GM18517 (cell line): ENCODE measurements at regions not wholly inside any gene's neighbourhood (a gene's known extent, or its start where the extent isn't known, plus 50 kb on each side); places are given as distances from the start of the nearest gene placed in this dataset.
"Not testable (repeated sequence)": the region's sequence is repeated elsewhere in the genome, so short reads cannot be mapped to it uniquely, and the experiment has no call there.

Source experiments
- ATAC-seq: cut with Tn5 transposase; IDR thresholded peaks from one replicate; pipeline ENCODE4 v1.9.1; 2021; ENCODE audit warnings: mild to moderate bottlenecking, moderate library complexity; ENCODE audit not compliant: unreplicated experiment

DNA sequence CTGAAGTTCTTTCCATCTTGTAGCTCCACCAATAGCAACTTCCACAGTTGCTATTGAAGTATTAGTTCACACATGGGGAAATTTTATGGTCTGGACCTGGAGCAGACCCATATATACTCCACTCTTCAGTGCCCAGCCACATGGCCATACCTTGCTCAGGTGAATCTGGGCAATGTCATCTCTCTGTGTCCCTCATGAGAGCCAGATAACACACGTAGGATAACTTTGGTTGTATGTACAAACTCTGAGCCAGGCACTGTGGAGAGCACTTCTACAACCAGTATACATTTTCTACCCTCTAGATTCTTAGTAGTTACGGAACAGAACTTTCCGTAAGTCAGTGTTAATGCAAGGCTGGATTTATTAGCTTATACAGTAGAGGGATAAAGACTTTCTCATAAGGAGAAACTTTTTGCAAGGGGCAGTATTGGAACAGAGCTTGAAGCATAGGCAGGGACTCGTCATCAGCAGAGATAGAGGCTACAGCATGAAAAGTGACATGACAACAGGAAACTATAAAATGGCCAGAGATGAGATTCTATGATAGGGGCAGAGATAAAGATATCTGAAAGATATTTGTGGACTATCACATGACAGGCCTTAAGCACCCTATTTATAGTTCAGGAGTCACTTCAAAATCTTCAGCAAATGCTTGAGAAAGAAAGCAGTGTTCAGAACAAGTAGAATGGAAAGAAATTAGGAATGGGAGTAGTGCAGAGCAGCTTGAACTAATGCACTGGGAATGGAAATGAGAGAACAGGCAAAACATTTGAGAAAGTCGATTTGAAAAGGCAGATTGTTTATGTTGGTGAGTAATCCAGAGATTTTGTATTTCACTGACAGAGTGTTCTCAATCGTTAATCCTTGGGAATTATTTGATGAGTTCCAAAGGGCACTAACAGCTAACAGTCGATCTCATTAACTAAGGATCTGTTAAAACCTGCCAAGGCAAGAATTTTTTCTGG, 481.8 kb downstream of the USP25 start:
- no peak for ATAC-seq

DNA sequence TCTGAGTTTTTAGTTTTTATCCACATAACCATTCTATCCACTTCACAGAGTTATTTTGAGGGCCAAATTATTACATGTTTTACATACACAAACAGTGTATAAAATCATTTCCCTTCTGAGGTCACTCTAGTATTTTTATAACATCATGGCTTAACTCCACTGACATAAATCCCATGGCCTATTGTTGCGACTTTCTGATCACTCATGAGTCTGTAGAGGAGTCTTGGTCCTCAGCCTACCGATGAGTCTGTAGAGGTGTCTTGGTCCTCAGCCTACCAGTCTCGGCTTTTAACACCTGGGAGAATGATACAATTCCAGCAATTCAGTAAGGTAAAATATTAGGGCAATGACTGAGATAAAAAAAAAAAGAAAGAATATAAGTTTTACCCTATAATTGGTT, 483.7 kb downstream of the USP25 start:
- ATAC-seq = no peak

DNA sequence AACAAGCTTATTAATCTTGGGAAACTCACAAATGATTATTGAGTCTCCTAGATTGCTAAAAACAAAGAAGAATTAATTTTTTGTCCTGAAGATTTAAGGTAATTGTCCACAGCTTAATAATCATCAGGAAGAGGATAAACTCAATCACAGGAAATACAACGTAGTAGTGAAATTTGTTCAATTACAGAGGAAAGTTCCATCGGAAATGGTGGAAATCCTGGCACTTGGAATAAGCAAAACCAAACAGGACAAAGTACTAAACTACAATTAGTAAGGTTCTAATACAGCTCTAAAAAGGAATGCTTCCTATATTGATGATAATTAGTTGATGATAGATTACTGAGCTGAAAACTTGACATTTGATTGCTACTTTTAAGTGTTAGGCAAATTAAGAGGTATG, 485.4 kb downstream of the USP25 start:
- no peak for ATAC-seq

DNA sequence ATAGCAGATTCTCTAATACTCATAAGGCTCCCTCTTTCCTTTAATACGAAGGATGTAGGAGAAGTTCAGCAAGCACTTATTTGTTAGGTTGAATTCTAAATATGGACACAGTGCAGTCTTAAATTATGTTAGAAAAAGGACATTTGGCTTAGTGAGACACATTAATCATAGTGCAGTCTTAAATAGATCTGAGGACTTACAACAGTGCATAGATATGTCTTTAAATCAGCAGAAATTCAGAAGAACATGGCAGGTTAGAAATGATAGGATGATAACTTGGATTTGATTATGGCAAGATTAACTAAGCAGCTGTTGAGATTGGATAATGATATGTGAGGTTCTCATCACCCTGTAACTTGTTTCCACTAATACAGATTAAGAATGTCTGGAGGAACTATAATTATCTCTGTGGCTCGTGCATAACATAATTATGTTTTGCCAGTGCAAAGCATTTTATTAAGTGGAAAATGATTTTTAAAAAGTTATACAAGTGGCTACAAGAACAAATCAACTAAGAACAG, 485.9 kb downstream of the USP25 start:
- no peak for ATAC-seq

DNA sequence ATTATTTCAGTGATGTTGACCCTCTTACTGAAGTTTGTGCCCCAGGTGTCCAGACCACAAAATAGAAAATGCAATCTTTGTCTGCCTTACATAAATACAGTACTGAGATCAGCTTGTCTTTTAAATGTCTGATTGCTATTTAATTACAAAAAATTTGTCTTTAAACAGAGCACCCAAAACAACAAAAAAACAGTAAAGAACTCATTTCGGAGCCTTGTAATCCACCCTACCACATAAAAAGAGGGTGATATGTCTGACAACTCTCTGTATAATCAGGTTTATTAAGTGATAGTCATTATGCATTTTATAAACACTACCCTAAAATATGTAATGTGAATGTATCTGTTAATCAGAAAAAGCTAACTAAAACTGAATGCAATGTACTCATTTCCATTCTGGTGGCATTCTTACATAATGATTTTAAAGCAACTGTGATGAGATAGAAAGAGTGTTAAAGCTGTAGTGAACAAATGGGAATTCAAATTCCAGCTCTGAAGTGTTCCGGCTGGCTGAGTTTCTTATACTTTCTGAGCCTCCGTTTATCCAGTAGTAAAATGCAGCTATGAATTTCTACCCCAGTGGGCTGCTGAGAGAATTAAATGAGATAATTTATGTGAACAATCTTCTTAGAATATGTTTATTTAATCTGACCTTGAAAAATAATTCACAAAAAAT, 486.6 kb downstream of the USP25 start:
- no peak for ATAC-seq

DNA sequence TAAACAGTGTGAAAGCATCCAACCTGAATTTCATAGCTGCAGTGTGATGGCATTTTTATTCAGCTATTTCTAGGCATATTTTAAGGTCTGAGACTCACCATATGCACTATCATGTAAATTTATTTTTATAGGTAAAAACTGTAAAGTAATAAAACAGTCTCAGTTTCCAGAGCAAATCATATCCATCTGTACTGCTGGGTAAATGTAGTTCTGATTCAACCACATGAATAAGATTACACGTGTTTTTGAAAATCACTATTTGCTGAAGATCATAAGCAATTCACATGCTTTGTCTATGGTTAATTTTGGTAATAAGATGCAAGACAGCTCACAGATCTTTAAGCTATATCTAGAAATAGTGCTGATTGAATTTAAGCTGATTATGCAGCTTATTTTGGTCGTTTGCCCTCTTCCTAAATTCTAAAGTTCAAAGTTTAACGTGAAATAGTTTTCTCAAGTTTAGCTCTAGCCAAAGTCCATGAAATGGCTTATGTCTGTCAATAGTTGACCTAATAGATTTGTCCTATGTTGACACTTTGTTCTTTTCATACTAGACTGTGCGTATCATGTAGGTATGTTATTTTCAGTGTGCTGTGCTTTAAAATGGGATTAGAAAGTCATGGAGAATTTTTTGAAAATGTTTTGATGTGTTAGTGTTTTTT, 489.0 kb downstream of the USP25 start:
- no peak for ATAC-seq

DNA sequence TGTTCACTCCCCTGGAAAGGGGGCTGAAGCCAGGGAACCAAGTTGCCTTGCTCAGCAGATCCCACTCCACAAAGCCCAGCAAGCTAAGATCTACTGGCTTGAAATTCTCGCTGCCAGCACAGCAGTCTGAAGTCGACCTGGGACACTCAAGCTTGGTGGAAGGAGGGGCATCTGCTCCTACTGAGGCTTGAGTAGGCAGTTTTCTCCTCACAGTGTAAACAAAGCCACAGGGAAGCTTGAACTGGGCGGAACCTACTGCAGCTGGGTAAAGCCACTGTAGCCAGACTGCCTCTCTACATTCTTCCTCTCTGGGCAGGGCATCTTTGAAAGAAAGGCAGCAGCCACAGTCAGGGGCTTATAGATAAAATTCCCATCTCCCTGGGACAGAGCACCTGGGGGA, 495.0 kb downstream of the USP25 start:
- not testable (repeated sequence) for ATAC-seq

DNA sequence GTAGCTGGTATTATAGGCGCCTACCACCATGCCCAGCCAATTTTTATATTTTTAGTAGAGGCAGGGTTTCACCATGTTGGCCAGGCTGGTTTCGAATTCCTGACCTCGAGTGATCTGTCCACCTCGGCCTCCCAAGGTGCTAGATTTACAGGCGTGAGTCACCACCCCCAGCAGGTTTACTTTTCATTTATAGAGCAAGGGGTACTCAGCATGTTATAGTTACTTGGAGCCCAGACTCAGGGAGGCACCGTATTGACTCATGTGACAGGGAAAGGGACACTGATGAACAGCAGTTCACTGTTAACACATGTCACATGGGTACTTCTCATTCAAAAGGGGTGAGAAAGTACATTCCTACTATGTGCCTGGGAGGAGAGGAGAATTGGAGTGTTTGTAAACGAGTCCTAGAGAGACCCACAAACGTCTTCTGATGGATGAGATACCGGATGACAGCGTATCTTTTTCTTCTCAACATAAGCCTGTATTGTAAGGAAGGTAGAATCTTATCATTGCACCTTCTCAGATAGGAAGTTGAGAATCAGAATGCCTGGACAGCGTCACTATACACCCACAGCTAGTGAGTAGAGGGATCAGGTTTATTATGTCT, 510.0 kb downstream of the USP25 start:
- no peak for ATAC-seq

DNA sequence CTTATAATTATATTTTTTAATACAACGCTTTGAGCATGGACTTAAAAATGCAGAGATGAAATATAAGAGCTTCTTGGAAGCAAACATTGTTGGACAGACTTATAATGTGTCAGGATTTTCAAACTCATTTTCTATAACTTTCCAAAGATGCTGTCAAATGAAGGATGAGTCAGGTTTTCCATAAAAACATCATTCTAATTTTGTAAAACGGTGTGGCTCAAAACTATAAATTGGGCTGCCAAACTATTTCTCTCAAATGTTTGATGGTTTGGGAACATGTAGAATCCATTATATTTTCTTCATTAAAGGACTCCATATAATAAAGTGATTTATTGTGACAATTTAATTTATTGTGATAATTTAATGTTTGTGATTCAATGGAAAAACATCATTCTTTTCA, 511.2 kb downstream of the USP25 start:
- no peak for ATAC-seq

DNA sequence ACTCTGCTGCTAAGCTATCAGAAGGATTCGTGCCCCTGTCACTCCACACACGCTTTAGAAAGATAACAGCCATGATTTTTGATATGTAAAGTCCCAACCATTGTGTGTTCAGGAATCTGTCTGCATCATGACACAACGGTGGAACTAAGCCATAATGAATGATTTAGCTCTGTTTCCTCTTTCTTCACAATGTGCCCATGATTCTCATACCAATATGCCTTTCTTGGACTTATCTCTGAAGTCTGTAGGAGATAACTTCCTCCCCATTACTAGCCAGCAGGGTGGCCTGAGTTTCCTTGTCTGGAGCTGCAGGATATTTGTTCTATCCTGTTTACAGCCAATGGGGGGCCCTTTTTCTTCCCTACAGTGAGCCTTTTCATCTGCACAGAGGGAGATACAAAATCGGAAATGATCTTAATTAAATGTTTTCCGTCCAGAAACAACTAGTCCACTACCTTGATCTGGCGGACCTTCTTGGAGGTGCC, 511.7 kb downstream of the USP25 start:
- ATAC-seq = no peak

DNA sequence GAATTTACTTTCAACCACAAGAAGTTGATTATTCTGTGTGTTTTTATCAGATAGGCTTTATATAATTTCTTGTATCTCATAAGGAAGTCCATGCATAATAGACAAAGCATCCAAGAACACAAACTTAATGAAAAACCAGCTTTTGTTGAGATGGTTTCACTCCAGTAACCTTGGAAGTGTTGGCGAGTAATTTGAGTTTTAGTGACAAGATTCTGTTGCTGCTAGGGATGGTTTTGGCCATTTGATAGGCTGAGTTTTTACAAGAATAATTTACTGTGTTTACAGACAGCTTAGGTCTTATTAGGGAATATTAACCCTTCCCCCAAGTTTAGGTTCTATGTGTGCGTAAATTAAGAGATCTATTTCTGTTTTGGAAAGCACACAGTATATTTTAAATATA, 513.6 kb downstream of the USP25 start:
- no peak for ATAC-seq

DNA sequence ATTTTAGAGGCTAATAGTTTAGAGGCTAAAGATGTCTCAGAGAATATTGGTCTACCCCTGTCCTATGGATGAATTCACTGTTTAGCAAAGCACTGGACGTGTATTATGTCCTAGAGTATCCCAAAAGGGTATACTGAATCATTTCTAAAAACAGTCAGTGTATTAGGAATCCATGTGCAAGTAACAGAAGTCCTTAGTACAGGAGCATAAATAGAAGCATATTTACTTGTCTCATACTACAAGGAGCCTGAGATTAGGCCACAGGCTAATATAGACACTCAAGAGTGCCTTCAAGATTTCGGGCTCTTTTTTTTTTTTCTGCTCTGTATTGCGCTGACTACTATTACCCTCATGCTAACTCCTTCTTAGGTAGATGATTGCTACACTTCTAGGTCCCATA, 518.9 kb downstream of the USP25 start:
- ATAC-seq = no peak

DNA sequence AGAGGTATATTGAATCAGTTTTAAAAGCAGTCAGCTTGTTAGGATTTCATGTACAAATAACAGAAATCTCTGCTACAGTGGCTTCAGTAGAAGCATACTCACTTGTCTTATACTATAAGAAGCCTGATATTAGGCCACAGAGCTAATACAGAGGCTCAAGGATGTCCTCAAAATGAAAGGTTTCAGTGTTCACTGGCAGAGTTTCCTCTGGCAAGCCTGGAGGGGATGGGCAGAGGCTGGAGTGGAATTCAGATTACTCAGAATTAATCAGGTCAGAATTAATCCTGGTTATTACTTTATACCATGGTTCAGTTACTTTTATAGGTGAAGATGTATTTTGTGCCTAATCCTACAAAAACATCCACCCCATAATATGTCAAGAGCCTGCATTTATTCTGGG, 520.5 kb downstream of the USP25 start:
- no peak for ATAC-seq

DNA sequence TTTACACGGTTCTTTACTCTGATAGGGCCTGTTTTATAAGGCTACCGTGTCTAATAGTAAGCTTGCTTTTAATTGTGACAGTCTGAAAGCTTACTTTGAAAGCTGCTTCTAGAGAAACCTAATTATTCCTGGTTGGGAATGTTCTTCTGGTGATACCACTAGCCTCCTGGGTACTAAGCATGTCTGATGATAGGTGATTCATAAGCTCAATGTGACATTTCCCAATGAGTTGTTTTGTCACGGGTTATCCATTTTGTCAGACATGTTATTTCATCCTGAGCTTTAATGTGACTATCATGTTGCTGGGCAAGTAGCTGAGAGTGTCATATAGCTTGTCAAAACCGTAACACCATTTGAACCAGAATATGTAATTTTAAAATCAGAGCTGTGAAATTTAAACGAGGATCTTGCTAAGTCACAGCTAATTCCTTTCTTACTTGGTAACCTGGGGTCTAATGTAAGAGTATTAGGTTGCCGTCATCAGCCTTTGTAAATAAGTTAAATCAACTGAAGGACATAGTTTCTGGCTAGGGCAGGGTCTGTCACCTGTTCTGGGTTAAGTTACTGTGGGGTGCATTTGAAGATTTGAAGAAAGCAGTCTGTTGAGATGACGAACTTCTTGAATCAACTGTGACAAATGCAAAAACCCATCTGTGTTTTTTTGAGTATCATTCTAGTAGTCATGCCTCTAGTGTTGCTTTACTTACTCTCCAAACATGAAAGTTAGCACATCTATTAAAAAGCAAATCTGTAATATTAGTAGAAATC, 529.2 kb downstream of the USP25 start:
- ATAC-seq = no peak

DNA sequence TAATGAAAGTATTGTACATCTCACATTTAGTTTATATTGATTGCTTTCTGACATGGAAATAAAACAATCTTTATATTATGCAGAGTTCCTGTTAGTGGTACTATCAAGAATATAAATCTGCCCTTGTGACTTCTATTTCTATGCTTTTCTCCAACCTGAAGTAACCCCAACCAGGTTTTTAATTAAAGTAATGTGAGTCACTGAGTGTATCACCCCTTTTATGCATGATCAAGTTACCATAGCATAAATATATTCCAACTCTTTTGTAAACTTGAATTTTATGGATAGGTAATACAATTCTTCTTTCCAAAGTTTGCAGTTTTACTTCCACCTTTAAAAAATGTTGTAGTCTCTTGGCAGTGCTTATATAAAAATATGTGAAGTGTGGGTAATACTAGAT, 532.3 kb downstream of the USP25 start:
- no peak for ATAC-seq

DNA sequence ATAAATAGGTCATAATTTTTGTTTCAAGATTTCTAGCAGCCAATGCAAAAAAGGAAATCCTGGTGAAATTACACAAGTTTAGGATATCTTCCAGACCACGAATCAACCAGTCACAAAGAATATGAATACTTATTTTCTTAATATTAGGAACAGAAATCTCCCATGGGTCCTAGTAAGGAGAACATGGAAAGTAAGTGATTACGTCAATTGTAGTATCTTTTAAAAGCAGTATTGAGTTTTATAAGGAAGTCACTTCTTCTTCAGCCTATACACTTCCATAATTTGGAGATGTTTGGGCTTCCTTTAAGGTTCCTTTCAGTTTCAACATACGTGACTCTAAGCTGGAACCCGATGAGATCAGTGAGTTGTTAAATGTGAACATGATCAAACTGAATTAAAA, 534.5 kb downstream of the USP25 start:
- ATAC-seq = no peak

DNA sequence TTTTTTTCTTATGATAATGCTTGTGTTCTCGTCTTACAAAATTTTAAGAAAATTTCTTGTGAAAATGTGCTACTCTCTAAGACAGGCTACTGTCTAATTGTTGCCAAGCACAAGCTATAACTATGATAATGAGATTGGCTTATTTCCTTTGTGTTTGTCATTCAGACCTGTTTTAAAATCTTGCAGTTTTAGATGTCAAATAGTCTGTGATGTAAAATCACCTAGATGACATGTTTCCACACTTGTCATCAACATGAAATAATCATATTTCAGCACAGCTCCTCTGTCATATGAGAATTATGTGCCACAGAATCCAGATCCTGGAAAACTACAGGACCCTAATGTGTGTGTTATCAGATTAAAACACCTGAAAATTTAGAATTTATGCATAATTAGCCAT, 539.7 kb downstream of the USP25 start:
- no peak for ATAC-seq

DNA sequence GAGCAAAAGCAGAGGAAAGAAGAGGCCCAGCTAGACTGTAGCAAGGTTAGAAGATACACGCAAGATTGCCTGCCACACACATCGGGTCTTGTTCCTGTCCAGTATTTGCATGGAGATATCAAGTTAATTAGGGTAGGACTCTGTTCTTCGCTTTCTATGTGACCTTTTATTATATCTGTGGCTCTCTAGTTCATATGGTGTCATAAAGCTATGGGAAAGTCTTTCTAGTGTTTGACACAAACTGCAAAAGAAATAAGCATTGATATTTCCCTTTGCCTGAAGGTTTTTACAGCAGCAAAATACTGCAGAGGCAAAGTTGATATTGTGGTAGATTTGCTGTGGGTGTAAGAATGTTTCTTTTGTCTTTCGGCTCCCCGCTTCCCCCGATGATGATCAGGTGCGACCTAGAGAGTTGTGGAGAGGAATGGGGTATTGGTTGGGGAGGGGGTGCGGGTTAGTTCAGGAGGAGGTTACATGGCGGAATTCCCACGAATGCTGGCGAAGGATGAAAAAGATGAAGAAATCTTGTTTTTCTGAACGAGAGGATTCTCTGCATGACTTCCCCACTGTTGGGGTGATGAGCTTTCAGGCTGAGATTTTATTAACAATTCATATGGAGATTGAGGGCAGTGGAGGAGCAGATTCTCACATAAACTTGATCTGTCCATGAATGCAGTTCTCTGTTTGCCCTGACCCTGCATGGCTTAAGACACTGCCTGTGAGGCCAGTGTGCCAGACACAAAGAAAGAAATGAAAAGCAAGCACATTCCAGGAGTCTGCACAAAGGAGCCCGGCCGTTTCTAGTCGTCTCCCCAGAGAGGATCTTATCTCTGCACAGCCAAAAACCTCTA, 550.2 kb downstream of the USP25 start:
- ATAC-seq = no peak

DNA sequence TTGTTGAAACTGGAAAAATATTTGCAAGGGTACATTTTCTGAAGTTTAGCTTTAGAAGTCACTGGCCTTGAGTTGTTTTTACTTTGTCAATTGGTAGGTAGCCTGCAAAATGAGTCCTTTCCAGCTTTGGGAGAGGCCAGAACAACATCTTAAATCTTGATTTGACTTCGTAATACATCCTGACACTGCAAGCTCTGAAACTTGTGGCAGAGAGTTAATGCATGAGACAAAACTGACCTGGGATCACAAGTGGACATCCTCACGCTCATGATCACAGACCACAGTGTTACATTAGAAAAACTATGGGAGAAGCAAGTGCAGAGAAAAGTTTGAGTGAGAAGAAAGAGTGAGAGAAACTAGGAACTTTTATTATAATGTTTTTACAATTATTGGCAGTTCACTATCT, 550.9 kb downstream of the USP25 start:
- no peak for ATAC-seq
